Hematopoietic multipotent progenitor cell treated with erythropoietin and hydrocortisone succinate and interleukin-3 and kit ligand, for 6 days (in vitro differentiated cells): ENCODE measurements at regions not wholly inside any gene's neighbourhood (a gene's known extent, or its start where the extent isn't known, plus 50 kb on each side); places are given as distances from the start of the nearest gene placed in this dataset.
A peak's percentile ranks its signal among the peaks of the same experiment; 100 is the strongest.
"Not testable (repeated sequence)": the region's sequence is repeated elsewhere in the genome, so short reads cannot be mapped to it uniquely, and the experiment has no call there.

Experiments used
- DNase-seq: peaks from one replicate; pipeline ENCODE4 v3.0.0-alpha.2; 2015

DNA sequence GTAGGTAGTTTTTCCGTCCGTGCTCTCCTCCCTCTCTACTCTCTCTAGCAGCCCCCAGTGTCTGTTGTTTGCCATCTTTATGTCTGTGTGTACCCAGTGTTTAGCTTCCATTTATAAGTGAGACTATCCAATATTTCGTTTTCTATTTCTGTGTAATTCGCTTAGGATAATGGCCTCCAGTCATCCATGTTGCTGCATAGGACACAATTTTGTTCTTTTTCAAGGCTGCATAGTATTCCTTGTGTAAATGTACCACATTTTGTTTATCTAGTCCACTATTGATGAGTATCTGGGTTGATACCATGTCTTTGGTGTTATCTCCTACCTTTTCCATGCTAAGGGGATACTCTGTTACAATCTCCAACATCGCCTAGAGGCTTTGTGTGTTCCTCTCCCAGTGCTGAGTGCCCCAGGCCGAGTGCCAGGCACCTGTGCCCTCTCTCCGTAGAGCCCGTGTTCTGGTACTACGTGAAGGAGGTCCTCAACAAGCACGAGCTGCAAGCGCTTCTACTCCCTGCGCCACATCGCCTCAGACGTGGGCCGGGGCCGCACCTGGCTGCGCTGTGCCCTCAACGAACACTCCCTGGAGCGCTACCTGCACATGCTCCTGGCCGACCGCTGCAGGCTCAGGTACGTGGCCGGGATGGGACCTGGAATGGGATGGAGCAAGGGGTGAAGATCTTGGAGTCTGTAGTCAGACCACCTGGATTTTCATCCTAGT, 51.0 kb downstream of the NPIPB11 start:
- DNase-seq: not testable (repeated sequence)

DNA sequence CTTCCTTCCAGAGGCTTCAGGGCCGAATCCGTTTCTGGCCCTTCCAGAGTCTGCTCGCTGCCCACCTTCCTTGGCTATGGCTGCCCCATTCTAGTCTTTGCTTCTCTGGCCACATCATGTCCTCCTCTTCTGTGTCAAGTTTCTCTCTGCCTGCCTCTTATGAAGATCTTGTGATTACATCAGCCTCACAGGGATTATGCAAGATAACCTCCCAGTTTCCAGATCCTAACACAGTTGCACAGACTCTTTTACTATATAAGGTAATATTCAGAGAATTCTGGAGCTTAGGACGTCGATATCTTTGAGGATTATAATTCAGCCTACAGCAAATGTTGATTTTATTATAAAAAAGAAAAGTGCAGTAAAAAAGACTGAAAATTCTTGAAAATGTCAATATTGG, 52.1 kb downstream of the NPIPB11 start:
- DNase-seq: not testable (repeated sequence)

DNA sequence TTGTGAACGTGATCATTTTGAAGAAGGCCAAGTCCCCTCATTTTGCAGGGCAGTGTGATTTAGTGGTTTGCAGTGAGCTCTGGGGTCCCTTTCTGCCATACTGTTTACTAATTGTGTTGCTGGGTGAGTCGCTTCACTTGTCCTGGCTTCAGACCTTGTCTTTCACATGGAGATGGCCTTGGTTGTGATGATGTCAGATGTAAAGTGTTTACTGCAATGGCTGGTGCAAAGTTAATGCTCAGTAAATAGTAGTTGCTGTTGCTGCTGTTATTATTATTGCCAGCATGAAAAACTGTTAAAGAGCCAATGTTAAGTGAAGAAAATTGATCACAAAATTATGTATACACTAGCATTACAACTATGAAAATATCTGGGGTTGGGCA, 53.9 kb downstream of the NPIPB11 start:
- DNase-seq: not testable (repeated sequence)

DNA sequence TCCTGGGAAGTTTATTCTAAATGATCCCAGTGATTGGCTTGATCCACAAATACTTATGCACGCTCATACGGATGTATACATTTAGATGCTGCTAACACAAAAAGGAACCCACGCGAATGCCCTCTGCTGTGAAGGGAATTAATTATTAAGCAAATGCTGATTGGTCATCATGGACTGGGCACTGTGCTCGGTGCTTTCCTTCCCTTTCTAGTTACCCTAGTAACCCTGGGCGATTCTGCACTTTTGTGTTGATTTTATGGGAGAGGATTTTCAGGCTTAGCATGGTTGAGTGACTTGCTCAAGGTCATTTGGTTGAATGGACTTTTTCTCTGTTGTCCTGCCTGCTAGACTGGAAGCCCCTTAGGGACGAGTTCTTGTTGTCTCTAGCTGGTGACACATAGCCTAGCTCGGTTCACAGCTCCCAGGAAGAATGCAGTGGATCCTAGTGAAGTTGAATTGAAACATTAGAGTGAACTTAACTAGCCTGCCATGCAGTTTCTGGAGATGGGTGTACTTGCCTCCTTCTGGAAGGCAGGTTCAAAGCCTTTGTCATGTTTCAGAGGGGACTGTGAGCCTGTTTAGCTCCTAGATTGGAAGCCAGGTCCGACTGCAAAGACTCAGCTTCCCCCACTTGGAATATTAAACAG, 54.4 kb downstream of the NPIPB11 start:
- not testable (repeated sequence) for DNase-seq

DNA sequence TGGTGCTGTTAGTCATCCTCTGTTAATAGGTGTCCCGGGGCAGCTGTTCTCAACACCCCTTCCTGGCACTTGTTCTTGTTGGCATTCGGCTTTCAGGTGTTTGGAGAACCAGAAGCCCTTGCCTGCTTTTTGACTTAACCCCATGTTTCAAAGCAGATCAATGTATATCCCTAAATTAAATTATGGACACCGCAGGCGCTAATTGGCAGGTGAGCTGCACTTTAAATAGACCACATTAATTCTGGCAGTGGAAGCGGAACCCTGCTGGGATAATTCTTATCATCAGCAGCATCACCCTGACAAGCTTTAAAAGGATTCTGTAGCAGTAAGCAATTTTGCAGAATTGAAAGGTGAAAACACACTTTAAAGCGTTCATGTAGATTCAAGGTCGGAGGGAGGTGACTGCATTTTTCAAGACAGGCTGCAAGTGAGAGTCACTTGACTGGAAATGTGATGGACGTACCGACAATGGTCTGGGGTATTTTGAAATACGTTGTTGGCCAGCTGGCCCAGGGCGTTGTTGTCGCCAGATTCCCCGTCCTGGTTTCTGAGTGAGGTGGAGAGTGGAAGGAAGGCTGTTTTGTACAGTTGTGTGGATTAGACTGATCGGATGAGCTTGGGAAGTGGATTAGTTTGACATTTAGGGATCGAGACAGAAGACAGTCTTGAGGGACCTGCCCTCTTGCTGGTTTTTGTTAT, 55.1 kb downstream of the NPIPB11 start:
- DNase-seq: not testable (repeated sequence)

DNA sequence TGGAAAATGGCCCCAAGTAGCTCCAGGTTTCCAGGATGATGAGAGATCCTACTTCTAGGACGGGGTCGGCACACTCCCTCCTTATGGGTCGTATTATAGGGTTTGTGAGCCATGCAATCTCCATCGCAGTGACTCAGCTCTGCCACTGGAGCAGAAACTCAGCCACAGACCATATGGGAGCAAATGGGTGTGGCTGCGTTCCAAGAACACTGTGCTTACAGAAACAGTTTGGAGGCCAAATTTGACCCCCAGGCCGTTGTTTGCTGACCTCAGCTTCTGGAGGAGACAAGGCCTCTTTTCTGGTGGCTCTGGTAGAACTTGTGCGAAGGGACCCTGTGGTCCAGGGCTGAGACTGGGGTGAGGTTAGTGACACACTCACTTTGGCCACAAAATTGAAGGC, 56.5 kb downstream of the NPIPB11 start:
- peak; percentile 69 for DNase-seq

DNA sequence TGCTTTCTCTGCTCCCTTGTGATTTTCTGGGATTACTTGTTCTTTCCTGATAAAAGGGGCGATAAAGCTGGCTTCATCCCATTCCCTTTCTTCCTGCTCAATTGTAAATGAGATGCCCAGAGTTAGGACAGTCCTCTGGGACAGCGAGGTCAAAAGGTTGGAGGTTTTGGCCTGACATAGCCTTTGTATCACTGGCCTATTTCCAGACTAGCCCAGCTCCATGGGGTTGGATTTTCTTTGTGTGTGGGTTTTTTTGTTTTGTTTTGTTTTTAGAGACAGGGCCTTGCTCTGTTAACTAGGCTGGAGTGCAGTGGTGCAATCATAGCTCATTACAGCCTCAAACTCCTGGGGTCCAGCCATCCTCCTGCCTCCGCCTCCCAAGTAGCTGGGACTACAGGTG, 57.8 kb downstream of the NPIPB11 start:
- not testable (repeated sequence) for DNase-seq

DNA sequence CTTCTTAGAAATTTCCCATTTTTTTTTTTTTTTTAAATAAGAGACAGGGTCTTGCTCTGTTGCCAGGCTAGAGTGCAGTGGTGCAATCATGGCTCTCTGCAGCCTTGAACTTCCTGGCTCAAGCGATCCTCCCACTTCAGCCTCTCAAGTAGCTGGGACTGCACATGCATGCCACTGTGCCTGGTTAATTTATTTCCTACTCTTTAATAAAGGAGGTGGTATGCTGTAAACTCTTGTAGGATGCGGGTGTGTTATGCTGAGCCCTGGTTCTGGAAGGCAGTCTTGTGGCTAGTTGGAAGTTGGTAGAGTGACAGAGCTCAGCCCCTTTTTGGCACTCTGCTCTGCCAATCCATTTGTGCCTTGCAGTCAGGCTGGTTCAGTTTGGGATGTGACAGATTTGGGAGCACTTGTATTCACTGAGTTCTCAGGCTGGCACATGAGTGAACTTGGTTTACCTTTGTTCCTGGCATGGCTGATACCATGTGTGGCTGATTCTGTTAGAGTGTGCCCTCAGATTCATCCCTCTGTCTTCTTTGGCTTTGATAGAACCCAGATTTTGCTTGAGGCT, 58.3 kb downstream of the NPIPB11 start:
- not testable (repeated sequence) for DNase-seq

DNA sequence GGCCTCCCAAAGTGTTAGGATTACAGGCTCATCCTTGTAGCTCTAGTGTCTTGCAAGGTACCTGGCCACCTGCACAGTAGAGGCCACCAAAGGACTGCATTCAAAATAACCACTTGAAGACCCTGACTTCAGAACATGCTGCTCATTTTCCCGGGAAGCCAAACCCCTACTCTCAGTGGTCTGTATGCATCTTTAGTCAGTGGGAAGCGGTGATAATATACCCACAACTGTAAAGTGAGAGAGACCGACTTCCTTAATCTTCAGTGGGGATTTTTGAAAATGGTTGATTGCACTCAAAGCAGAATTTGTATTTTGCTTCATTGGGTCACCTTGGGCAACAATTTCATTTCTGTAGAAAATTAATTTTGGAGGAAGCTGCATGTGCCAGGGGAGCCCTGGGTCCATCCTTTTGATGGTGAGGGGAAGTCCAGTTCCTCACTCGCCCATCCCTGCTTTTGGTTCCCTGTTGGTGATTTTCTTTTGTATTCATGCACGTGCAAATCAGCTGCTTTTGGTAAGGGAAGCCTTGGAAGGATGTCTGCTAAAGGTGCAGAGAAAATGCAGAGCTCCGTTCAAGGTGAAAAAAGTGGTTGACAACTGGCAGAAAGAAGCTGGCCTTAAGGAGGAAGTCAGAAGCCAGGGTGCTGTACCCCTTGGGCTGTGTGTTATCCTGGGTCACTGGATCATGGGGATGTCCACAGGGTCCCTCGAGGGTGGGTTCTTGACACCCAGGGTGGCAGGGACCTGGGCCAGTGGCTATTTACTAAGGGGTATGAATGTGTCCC, 59.5 kb downstream of the NPIPB11 start:
- DNase-seq: not testable (repeated sequence)

DNA sequence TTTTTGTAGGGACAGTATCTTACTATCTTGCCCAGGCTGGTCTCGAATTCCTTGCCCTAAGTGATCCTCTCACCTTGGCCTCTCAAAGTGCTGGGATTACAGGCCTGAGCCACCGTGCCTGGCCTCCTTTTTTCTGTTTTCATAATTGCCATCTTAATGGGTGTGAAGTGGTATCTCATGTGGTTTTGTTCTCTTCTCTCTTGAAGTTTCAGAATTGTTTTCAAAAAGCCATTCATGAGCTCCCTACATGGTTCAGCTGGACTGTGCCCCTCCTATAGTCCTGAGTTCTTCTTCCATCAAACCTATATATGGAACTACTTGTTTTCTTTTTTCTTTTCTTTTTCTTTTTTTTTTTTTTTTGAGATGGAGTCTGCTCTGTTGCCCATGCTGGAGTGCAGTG, 60.3 kb downstream of the NPIPB11 start:
- not testable (repeated sequence) for DNase-seq

DNA sequence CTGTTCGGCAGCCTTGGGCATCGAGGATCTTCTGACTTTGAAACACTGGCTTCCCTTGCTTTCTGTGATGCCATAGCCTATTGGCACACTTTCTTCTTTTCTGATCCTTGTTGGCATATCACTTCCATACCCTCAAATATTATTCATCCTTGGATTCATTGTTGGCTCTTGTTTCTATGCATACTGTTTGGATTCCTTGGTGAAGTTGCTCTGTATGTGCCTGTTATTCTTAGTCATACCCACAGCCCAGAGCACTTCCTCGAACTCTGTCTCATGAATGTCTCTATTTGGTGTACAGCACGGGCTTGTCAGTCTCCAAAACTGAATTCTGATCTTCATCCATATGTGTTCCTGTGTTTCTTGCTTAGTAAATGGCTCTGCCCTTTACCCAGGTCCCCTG, 63.6 kb downstream of the NPIPB11 start:
- not testable (repeated sequence) for DNase-seq

DNA sequence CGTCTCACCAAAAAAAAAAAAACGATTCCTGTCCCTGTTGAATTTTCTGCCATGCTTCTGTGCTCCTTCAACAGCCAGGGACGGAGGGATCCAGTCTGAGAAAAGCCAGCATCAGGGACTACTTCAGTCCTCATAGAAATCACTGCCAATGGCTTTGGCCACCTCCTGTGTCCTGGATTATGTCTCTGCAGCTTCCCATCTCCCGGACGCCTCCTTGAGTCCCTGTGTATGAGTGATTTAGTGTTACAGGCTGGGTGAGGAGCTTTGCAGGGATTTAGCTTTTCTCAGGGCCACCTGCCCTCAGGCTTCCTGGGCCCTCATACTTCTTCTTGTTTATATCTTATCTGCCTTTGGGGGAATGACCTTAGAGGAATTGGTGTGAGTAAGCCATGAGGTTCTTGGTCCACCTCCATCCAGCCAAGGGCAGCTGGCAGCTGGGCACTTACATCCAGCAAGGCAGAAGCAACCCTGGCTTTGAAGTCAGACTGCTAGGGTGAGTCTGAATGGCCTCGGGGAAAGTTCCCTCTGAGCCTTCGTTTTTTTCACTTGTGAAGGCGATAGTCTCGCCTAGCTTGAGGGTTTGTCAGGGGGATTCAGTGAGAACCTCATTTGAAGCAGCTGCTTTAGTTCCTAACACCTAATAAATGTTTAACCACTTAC, 65.6 kb downstream of the NPIPB11 start:
- DNase-seq: not testable (repeated sequence)

DNA sequence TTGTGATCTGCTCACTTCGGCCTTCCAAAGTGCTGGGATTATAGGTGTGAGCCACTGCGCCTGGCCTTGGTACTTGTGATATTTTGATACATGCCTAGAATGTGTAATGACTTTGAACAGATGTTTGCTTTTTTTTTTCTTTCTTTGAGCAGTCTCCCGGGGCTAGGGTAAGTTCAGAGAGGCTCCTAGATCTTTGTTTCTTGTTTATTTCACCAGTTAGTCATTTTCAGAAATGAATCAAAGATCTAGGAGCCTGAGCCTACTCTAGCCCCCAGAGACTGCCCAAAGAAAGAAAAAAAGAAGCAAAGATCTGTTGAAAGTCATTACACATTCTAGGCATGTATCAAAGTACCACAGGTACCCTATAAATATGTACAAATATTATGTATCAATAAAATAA, 66.3 kb downstream of the NPIPB11 start:
- not testable (repeated sequence) for DNase-seq

DNA sequence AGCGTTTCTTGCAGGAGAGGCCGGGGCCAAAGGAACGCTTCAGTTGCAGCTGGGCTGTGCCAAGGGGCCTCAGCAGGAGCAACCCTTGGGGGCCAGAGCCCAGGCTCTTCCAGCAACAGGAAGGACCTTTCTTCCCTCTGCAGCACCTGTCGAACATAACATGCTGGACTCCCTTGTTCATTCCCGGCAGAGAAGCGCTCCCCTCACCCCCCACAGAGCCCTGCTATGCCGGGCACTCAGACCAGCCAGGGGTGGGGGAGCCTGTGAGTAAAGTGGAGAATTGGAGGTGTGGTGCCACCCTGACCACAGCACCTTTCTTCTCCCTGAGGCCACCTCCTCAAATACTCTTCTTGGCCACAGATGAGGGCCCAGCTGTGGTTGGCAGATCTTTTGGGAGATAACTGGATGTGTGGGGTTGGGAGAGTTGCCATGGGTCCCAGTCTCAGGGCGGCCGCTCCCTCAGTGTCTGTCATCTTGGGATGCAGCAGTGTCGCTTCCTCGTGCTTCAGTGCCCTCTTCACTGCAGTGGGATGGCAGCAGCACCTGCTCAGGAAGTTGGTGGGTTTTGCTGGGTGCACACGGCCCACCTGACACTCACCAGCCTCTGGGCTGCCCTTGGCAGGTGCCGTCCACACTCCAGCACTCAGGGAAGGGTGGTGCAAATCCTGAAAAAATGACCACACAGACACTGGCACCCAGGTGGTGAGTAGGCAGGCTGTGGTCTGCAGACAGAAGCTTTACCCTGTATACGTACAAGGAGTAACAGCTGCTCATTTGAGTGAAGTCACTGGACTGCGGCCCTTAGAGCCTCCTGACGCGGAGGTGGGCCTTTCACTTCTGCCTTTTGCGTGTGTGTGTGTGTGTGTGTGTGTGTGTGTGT, 67.5 kb downstream of the NPIPB11 start:
- DNase-seq: not testable (repeated sequence)

DNA sequence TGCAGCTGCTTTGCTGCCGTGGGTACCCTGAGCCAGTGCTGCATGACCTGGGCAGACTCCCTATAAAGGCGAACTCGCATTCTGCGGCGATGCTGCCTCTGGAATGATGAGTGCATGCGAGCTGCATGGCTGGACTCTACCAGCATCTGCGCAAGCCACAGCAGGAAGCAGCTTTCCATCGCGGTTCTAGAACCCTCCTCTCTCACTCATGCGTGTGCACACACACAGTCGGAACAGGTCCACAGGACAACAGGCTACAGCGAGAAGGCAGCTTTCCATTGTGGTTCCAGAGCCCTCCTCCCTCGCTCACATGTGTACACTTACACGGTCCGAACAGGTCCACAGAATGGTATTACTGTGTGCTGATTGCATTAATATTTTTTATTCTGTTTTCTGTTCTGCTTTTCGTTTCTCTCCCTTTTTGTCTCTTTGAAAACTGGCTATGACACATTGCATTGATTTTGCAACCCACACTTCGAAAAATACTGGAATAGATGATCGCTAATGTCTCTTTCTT, 69.1 kb downstream of the NPIPB11 start:
- DNase-seq: not testable (repeated sequence)

DNA sequence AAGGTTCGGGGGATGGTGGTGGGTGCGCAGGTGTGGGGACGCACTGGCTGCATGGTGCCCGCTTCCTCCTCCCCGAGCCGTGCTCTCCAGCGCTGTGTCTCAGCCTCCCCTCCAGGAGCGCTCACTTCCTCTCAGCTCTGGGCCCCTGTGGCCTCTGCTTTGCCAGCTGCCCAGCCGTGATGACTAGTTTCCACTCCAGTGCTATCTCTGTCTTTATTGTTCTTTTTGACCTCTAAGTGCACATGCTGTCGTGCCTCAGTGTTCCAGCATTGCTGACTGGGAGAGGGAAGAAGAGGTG, 71.0 kb downstream of the NPIPB11 start:
- not testable (repeated sequence) for DNase-seq

DNA sequence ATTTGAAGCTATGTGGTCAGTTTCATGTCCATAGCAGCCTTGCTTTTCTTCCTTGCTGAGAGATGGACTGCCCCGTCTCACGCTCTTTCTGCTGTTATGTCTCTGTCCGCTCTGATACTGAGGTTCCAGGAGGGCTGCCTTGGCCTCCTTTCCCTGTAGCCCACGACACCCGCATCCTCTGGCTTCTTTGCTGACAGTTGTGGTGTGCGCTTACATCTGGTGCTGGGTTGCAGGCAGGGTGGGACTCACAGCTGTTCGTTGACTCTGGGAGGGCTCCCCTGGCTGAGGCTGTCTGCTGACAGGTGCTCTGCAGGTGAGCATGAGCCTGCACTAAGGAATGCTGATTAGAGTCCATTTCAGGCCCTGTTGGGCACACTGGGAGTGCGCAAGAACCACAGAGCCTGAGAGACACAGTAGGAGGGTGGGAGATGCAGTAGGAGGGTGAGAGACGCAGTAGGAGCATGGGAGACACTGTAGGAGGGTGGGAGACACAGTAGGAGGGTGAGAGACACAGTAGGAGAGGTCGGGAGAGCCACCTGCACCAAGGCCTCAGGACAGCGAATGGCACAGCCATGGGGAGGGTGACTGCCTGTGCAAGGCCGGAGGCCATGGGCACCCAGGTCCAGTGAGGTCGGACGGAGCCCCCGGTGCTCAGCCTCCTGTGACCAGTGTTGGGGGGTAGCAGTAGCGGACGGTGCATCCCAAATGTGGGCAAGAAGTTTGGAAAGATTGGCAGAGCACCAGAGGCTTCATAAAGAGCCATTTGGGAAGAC, 71.5 kb downstream of the NPIPB11 start:
- DNase-seq: not testable (repeated sequence)

DNA sequence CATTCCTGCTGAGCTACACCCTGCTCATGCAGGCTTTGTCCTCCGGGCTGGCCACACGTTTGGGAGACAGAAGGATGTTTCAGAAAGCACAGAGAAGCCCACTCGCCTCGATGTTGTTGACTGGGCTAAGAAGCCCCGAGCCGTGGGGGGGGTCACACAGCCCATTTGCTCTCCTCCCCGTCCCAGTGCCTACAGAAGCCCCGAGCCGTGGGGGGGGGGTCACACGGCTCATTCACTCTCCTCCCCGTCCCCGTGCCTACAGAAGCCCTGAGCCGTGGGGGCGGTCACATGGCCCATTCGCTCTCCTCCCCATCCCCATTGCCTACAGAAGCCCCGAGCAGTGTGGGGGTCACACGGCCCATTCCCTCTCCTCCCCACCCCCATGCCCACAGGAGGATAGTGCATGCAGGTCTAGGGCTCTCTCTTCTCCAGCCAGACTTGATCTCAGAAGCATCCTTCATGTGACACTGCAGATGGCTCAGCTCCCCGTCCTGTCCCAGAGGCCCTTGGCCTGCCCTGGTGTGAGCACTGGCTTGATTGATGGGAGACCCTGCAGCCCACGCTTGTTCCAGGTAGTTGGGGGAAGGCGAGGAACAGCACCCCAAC, 72.9 kb downstream of the NPIPB11 start:
- DNase-seq: not testable (repeated sequence)

DNA sequence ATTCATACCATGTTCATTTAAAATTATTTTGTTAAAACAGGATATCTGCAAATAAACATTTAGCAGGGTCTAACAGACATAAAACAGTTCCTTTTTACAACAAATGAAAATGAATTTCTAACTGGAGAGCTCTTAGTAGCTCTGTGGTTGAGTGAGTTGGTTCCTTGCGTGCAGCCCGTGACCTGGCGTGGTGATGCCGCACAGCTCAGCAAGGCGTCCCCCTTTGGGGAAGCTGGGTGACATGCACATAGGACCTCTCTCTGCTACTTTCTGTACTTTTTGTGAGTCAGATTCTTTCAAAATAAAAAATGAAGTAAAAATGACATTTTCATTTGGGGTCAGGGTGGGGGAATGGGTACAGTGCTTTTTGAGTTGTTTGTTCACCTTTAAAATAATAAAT, 75.9 kb downstream of the NPIPB11 start:
- DNase-seq: not testable (repeated sequence)

DNA sequence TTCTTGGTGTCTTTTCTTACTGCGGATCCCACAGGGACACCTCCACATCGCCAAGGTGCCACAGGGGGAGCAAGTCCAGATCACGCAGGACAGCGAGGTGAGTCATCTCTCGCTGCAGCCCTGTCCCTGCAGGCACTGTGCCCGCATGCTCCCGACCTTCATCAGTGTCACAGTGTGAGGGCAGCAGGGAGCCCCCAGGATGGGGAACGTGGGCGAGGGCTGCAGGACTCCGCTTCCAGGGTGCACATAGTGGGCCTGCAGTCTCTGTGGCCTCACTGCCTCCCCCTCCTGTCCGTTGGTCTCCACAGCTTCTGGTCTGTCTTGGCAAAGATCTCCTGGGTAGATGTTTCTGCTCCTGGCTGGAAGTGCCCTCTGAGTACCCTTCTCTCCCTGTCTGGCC, 78.0 kb downstream of the NPIPB11 start:
- not testable (repeated sequence) for DNase-seq
